ENCODE measurements at regions not wholly inside any gene's neighbourhood (a gene's known extent, or its start where the extent isn't known, plus 50 kb on each side); places are given as distances from the start of the nearest gene placed in this dataset.

DNA sequence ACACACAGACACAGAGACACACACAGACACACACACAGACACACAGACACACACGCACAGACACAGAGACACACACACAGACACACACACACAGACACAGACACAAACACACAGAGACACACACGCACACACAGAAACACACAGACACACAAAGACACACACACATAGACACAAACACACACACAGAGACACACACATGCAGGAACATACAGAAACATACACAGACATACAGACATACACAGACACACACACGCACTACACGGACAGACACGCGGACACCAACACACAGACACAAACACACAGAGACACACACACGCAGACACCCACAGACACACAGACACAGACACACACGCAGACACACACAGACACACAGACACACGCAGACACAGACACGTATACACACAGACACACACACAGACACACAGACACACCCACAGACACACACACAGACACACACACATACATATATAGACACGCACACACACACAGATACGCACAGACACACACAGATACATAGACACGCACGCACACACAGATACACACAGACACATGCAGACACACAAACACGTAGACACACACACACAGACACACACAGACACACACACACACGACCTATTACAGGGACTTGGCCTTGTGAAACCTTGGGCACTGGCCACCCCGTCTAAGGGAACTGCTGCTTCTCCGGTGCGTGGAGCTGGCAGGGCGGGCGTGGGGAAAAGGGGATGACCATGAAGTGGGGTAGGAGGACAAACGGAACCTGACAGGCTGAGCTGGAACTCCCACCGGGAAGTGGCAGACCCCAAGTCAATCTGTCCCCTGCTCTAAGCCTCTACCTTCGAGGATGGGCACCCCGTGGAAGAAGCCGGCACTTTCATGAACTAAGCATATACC lies 211.4 kb downstream of the TFCP2L1 start:
- no peaks in the 10 kb centered on the region for H3K9me2 ChIP-seq (ENCODE audit: insufficient read depth)
- no peak overlapping the region for H3K4me3 ChIP-seq (replicated peaks in 1 of 2; ENCODE audit: low read depth in 1 of 2, low read length in 2 of 2)
- peaks cover 5 to 44% of the 10 kb centered on the region in 2 experiments; a peak in 3 of 4 replicates for H3K4me1 ChIP-seq (ENCODE audit: control insufficient read depth in 1 of 2, insufficient read depth in 2 of 2, low read length in 2 of 2)
- no peak for DNase-seq (ENCODE audit: low read depth, low spot score)
- TF ChIP-seq SP1 (IDR thresholded peaks at IDR 0.05; ENCODE audit: low read depth) (no peak), EZH2 (IDR thresholded peaks at IDR 0.05) (no peak), ELF1 (IDR thresholded peaks at IDR 0.05; ENCODE audit: borderline replicate concordance, low read depth) (no peak), SIN3A (IDR thresholded peaks at IDR 0.05; ENCODE audit: low read depth) (no peak), POLR2AphosphoS5 (IDR thresholded peaks at IDR 0.05; ENCODE audit: low read depth, low read length) (no peak), POLR2A (IDR thresholded peaks at IDR 0.05; ENCODE audit: borderline replicate concordance, extremely low read depth, insufficient read depth, insufficient read length) (no peak), ZFX (IDR thresholded peaks at IDR 0.05) (no peak), EGR1 (IDR thresholded peaks at IDR 0.05; ENCODE audit: low read depth) (no peak), TCF7L2 (IDR thresholded peaks at IDR 0.05; ENCODE audit: borderline replicate concordance, extremely low read depth, insufficient read depth, insufficient read length) (no peak), FOSL1 (IDR thresholded peaks at IDR 0.05; ENCODE audit: low read depth) (no peak), CBX3 (IDR thresholded peaks at IDR 0.05; ENCODE audit: low read depth) (no peak), RAD21 (IDR thresholded peaks at IDR 0.05; ENCODE audit: low read depth) (no peak), YY1 (IDR thresholded peaks at IDR 0.05; ENCODE audit: extremely low read depth, insufficient replicate concordance, low read depth, low read length) (no peak), ZNF274 (IDR thresholded peaks at IDR 0.05; ENCODE audit: low read depth, low read length) (no peak), EZH2phosphoT487 (IDR thresholded peaks at IDR 0.05; ENCODE audit: borderline replicate concordance) (no peak)
- TF ChIP-seq, protein P1, sequence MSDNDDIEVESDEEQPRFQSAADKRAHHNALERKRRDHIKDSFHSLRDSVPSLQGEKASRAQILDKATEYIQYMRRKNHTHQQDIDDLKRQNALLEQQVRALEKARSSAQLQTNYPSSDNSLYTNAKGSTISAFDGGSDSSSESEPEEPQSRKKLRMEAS (IDR thresholded peaks at IDR 0.05): no peak
- TF ChIP-seq, protein P2, sequence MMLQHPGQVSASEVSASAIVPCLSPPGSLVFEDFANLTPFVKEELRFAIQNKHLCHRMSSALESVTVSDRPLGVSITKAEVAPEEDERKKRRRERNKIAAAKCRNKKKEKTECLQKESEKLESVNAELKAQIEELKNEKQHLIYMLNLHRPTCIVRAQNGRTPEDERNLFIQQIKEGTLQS (IDR thresholded peaks at IDR 0.05): no peak
- TF ChIP-seq, protein P3, sequence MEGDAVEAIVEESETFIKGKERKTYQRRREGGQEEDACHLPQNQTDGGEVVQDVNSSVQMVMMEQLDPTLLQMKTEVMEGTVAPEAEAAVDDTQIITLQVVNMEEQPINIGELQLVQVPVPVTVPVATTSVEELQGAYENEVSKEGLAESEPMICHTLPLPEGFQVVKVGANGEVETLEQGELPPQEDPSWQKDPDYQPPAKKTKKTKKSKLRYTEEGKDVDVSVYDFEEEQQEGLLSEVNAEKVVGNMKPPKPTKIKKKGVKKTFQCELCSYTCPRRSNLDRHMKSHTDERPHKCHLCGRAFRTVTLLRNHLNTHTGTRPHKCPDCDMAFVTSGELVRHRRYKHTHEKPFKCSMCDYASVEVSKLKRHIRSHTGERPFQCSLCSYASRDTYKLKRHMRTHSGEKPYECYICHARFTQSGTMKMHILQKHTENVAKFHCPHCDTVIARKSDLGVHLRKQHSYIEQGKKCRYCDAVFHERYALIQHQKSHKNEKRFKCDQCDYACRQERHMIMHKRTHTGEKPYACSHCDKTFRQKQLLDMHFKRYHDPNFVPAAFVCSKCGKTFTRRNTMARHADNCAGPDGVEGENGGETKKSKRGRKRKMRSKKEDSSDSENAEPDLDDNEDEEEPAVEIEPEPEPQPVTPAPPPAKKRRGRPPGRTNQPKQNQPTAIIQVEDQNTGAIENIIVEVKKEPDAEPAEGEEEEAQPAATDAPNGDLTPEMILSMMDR (IDR thresholded peaks at IDR 0.05 in 2 of 3, conservative IDR thresholded peaks at IDR 0.05 in 1 of 3; ENCODE audit: borderline replicate concordance in 1 of 3, insufficient read depth in 1 of 3, low read depth in 2 of 3, low read length in 2 of 3): no peak
- intact Hi-C loops (cut with micrococcal nuclease): no loop called here
- H3K9me3 ChIP-seq (ENCODE audit: control insufficient read depth in 1 of 2, insufficient read depth in 1 of 2, low read depth in 1 of 2, low read length in 2 of 2): no peaks in the 10 kb centered on the region
- no peak overlapping the region for H3K9ac ChIP-seq (ENCODE audit: low read length)
- ATAC-seq: no peak
- ChIA-PET CTCF (interaction anchor here (1.5 to 4.4 kb wide), 4 partner anchors 11 to 393 kb away, joined by 4 to 42 read pairs (median 8); no protein-coding TSS in a partner anchor), RAD21 (ENCODE audit: low non-redundant PET in 1 of 2, low total read pairs in 2 of 2, uncharacterized antibody in 2 of 2, unreplicated experiment in 2 of 2) (interaction anchor here in 1 of 2 experiments (1.9 kb wide), 1 partner anchor 378 kb away, joined by 5 read pairs; no protein-coding TSS in a partner anchor), POLR2A (interaction anchor here (1.1 to 4.8 kb wide), 12 partner anchors 10 to 404 kb away, joined by 3 to 100 read pairs (median 10); partner anchors contain the start of gene GLI2)
- no peaks in the 10 kb centered on the region for H4K20me1 ChIP-seq (ENCODE audit: insufficient read depth)
- H3K4me2 ChIP-seq (ENCODE audit: low read length): no peak overlapping the region
- H3K79me2 ChIP-seq (ENCODE audit: insufficient read depth, low read length): no peaks in the 10 kb centered on the region
- BruUV-seq (replicated peaks): no TSS peak
- no peak overlapping the region for H2AFZ ChIP-seq (ENCODE audit: low read depth, low read length, poor library complexity, severe bottlenecking)
- H3K36me3 ChIP-seq (ENCODE audit: control insufficient read depth in 1 of 2, insufficient read depth in 2 of 2, low read length in 2 of 2): no peaks in the 10 kb centered on the region
- H3K27me3 ChIP-seq (ENCODE audit: insufficient read depth, low read length): no peaks in the 10 kb centered on the region
- no peak overlapping the region for H3K27ac ChIP-seq (ENCODE audit: low read depth, low read length)
